ENCODE measurements at regions not wholly inside any gene's neighbourhood (a gene's known extent, or its start where the extent isn't known, plus 50 kb on each side); places are given as distances from the start of the nearest gene placed in this dataset.

GRCh38 chr9:104247899-104248460, 153.9 kb downstream of the SMC2 start:
- Histone ChIP-seq H3K9me3 (ENCODE audit: control insufficient read depth in 4 of 4, low read length in 3 of 4) (no peaks in the 10 kb centered on the region), H3K27ac (ENCODE audit: low read depth in 1 of 2, low read length in 2 of 2) (no peak overlapping the region), H3K4me3 (ENCODE audit: low read depth in 1 of 3, low read length in 3 of 3) (no peak overlapping the region), H3K27me3 (ENCODE audit: control insufficient read depth in 4 of 4, insufficient read depth in 4 of 4, low read length in 3 of 4) (no peaks in the 10 kb centered on the region), H3K4me1 (ENCODE audit: control insufficient read depth in 4 of 4, insufficient read depth in 4 of 4, low read length in 3 of 4) (no peaks in the 10 kb centered on the region), H3K36me3 (ENCODE audit: control insufficient read depth in 4 of 4, insufficient read depth in 3 of 4, low read depth in 1 of 4, low read length in 3 of 4) (no peaks in the 10 kb centered on the region), H3K9ac (ENCODE audit: low read depth in 1 of 2, low read length in 2 of 2) (no peak overlapping the region)
- no peak for TF ChIP-seq HNF4G (IDR thresholded peaks at IDR 0.05)
- TF ChIP-seq YY1 (IDR thresholded peaks at IDR 0.05): no peak
- TF ChIP-seq JUND (IDR thresholded peaks at IDR 0.05): no peak
- no peak for TF ChIP-seq FOXA2 (IDR thresholded peaks at IDR 0.05)
- TF ChIP-seq FOXA1 (IDR thresholded peaks at IDR 0.05): no peak
- TF ChIP-seq HNF4A (conservative IDR thresholded peaks at IDR 0.05): no peak
- TF ChIP-seq ATF3 (IDR thresholded peaks at IDR 0.05): no peak
- no peak for TF ChIP-seq GABPA (IDR thresholded peaks at IDR 0.05 in 1 of 2, conservative IDR thresholded peaks at IDR 0.05 in 1 of 2)
- TF ChIP-seq NR2F2 (IDR thresholded peaks at IDR 0.05): no peak
- TF ChIP-seq CTCF (IDR thresholded peaks at IDR 0.05; ENCODE audit: low read depth, low read length, missing input control): no peak
- no peak for TF ChIP-seq EGR1 (IDR thresholded peaks at IDR 0.05; ENCODE audit: low read depth in 2 of 2)
- TF ChIP-seq SP1 (IDR thresholded peaks at IDR 0.05): no peak
- TF ChIP-seq TAF1 (conservative IDR thresholded peaks at IDR 0.05): no peak
- no peak for TF ChIP-seq RXRA (IDR thresholded peaks at IDR 0.05)
- no peak for TF ChIP-seq REST (IDR thresholded peaks at IDR 0.05)
- TF ChIP-seq, protein P1, sequence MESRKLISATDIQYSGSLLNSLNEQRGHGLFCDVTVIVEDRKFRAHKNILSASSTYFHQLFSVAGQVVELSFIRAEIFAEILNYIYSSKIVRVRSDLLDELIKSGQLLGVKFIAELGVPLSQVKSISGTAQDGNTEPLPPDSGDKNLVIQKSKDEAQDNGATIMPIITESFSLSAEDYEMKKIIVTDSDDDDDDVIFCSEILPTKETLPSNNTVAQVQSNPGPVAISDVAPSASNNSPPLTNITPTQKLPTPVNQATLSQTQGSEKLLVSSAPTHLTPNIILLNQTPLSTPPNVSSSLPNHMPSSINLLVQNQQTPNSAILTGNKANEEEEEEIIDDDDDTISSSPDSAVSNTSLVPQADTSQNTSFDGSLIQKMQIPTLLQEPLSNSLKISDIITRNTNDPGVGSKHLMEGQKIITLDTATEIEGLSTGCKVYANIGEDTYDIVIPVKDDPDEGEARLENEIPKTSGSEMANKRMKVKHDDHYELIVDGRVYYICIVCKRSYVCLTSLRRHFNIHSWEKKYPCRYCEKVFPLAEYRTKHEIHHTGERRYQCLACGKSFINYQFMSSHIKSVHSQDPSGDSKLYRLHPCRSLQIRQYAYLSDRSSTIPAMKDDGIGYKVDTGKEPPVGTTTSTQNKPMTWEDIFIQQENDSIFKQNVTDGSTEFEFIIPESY (IDR thresholded peaks at IDR 0.05): no peak
- TF ChIP-seq RAD21 (IDR thresholded peaks at IDR 0.05): no peak
- TF ChIP-seq MAX (IDR thresholded peaks at IDR 0.05): no peak
- 87% methylated on average over 3 of the region's 3 CpGs for WGBS
- DNase-seq (ENCODE audit: low spot score): no peak

Measured in liver (tissue), 8 donors.